Activated CD8-positive, alpha-beta T cell treated with anti-CD3 and anti-CD28 coated beads for 36 hours (primary cell): ENCODE measurements at regions not wholly inside any gene's neighbourhood (a gene's known extent, or its start where the extent isn't known, plus 50 kb on each side); places are given as distances from the start of the nearest gene placed in this dataset.

Experiments
- ATAC-seq: fragments of 200-7000 bp; cut with Tn5 transposase; one replicate; pipeline ENCODE4 v1.10.0; 2021; ENCODE audit warnings: mild to moderate bottlenecking, moderate library complexity
- CTCF ChIA-PET: fragments of 350-600 bp; sonication (Branson Sonifier 250); formaldehyde crosslinking; loops from one replicate; lab custom pipeline; 2021; ENCODE audit warnings: antibody characterized with exemption; lab: Charles Lee
- POLR2A ChIA-PET: fragments of 350-600 bp; sonication (Branson Sonifier 250); formaldehyde crosslinking; loops from one replicate; lab custom pipeline; 2021; ENCODE audit warnings: antibody characterized with exemption; lab: Charles Lee
- DNase-seq: peaks from one replicate; pipeline ENCODE4 v3.0.0-alpha.2; 2020
- H3K27ac Mint-ChIP-seq: one replicate; pipeline ENCODE4 v1.8.0; 2021; ENCODE audit warnings: mild to moderate bottlenecking, mixed read lengths
- H3K27me3 Mint-ChIP-seq: one replicate; pipeline ENCODE4 v1.8.0; 2021; ENCODE audit warnings: mixed read lengths
- H3K36me3 Mint-ChIP-seq: one replicate; pipeline ENCODE4 v1.8.0; 2021; ENCODE audit warnings: low read depth, mixed read lengths
- H3K4me1 Mint-ChIP-seq: one replicate; pipeline ENCODE4 v1.8.0; 2021; ENCODE audit warnings: low read depth, mixed read lengths
- H3K4me3 Mint-ChIP-seq: one replicate; pipeline ENCODE4 v1.8.0; 2021; ENCODE audit warnings: mild to moderate bottlenecking, moderate library complexity, mixed read lengths
- H3K9me3 Mint-ChIP-seq: one replicate; pipeline ENCODE4 v1.8.0; 2021; ENCODE audit warnings: mixed read lengths
- intact Hi-C: fragments of 100-400 bp; cut with micrococcal nuclease; formaldehyde crosslinking; loops from one replicate; pipeline ENCODE4 v1.10.0; 2022
- TF ChIP-seq, protein P1 (sequence below): fragments of 200-600 bp; IDR thresholded peaks from one replicate; pipeline ENCODE4 v1.8.0; 2022; ENCODE audit warnings: antibody characterized with exemption, mild to moderate bottlenecking

DNA sequence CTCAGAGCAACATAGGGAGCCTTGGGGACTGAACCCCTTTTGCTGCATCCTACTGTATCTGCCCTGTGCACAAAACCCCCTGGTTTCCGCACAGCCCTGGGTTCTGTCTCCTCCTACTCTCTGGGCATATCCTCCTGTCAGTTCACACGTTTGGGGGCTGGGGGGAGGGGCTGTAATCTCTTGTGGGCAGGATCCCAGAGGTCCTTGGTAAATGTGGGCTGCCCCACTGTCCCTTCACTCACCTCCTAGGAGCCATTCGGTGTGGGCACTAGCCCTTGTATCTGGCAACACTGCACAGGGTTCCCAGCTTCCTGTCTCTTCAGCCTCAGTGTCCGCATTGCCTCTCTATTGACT, 271.8 kb upstream of the DMAC1 start:
- no peak for ATAC-seq

DNA sequence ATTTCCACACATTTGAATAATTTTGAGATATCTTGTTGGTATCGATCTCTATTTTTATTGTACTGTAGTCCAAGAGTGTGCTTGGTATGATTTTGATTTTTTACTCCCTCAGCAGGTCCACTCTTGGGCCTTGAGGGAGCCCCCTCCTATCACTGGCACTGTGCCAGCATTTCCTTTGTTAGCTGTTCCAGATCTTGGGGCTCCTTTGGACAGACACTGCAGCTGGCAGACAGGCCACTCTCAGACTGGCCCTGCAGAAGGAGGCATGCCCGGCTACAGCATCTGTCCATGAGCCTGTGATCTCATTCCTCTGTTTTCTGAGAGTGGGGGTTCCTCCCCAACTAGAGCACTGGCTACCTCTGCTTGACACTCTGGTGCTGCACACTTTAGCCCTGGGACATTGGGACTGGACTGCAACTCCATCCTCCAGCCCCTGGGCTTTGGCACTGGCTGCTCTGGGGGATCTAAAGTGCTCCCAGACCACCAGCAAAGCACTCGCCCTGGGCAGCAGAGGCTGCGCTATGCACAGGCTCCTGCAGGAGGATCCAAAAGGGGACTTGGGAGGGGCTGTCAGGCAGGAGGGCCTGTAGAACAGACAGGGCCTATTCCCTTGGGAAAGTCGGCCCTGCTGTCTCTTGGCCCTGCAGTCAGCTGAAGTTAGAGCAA, 271.3 kb upstream of the DMAC1 start:
- TF ChIP-seq, protein P1, sequence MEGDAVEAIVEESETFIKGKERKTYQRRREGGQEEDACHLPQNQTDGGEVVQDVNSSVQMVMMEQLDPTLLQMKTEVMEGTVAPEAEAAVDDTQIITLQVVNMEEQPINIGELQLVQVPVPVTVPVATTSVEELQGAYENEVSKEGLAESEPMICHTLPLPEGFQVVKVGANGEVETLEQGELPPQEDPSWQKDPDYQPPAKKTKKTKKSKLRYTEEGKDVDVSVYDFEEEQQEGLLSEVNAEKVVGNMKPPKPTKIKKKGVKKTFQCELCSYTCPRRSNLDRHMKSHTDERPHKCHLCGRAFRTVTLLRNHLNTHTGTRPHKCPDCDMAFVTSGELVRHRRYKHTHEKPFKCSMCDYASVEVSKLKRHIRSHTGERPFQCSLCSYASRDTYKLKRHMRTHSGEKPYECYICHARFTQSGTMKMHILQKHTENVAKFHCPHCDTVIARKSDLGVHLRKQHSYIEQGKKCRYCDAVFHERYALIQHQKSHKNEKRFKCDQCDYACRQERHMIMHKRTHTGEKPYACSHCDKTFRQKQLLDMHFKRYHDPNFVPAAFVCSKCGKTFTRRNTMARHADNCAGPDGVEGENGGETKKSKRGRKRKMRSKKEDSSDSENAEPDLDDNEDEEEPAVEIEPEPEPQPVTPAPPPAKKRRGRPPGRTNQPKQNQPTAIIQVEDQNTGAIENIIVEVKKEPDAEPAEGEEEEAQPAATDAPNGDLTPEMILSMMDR = no peak
- ChIA-PET POLR2A (no interaction called here), CTCF (no interaction called here)
- intact Hi-C loops = no loop called here
- Mint-ChIP-seq H3K27ac (no peak overlapping the region), H3K36me3 (peaks cover 3% of the 10 kb centered on the region), H3K9me3 (no peaks in the 10 kb centered on the region), H3K4me3 (no peak overlapping the region), H3K4me1 (no peaks in the 10 kb centered on the region), H3K27me3 (no peaks in the 10 kb centered on the region)
- DNase-seq (no peak), ATAC-seq (no peak)

More for the DNA sequence above, 271.8 kb upstream of the DMAC1 start:
- Mint-ChIP-seq H3K27me3 (no peaks in the 10 kb centered on the region), H3K36me3 (peaks cover 3% of the 10 kb centered on the region), H3K4me3 (no peak overlapping the region), H3K9me3 (no peaks in the 10 kb centered on the region), H3K27ac (no peak overlapping the region), H3K4me1 (no peaks in the 10 kb centered on the region)
- ChIA-PET POLR2A (no interaction called here), CTCF (no interaction called here)
- TF ChIP-seq, protein P1 = no peak
- no peak for DNase-seq
- intact Hi-C loops = no loop called here

DNA sequence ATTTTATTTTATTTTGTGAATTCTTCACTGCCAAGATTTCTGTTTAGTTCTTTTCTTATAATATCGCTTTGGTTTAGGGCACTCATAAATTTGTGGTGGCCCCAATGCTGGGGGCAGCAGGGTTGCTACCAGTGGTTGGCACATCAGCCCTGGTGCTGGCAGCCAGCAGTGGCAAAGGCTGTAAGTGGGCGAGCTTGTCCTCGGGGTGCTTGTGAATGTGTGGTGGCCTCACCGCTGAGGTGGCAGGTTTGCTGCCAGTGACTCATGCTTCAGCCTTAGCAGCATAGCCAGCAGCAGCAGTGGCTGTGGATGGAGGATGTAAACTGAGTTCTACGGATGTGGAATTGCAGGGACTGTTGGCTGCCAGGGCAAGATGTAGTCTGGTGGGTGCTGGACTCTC, 262.9 kb upstream of the DMAC1 start:
- TF ChIP-seq, protein P1 = no peak
- Mint-ChIP-seq H3K4me1 (no peaks in the 10 kb centered on the region), H3K36me3 (no peaks in the 10 kb centered on the region), H3K27me3 (no peaks in the 10 kb centered on the region), H3K27ac (no peak overlapping the region), H3K4me3 (no peak overlapping the region), H3K9me3 (peaks cover 2% of the 10 kb centered on the region)
- intact Hi-C loops = no loop called here
- DNase-seq (no peak), ATAC-seq (no peak)
- CTCF ChIA-PET = no interaction called here
- POLR2A ChIA-PET = no interaction called here

DNA sequence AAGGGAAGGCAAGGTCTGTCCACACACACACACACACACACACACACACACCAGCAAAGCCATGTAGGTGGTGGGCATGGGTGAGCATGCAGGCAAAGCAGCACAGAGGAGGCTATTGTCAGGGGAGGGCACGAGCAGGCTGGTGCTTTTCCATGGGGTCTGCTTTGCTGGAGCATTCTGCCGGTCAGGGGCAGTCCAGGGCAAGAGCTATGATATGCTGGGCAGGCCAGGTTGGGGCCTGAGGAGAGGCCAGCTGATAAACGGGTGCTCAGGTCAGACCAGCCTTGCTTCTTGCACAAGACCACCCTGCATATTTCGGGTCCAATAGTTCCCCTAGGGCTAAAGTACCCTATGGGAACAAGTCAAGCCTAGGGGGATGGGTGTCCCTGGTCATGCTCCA, 253.9 kb upstream of the DMAC1 start:
- H3K36me3 Mint-ChIP-seq = no peaks in the 10 kb centered on the region
- H3K4me3 Mint-ChIP-seq = no peak overlapping the region
- ChIA-PET POLR2A (no interaction called here), CTCF (no interaction called here)
- TF ChIP-seq, protein P1 = no peak
- H3K27ac Mint-ChIP-seq = no peak overlapping the region
- intact Hi-C loops = no loop called here
- H3K9me3 Mint-ChIP-seq = peaks cover 27% of the 10 kb centered on the region
- H3K27me3 Mint-ChIP-seq = no peaks in the 10 kb centered on the region
- no peak for ATAC-seq
- H3K4me1 Mint-ChIP-seq = no peaks in the 10 kb centered on the region
- no peak for DNase-seq

DNA sequence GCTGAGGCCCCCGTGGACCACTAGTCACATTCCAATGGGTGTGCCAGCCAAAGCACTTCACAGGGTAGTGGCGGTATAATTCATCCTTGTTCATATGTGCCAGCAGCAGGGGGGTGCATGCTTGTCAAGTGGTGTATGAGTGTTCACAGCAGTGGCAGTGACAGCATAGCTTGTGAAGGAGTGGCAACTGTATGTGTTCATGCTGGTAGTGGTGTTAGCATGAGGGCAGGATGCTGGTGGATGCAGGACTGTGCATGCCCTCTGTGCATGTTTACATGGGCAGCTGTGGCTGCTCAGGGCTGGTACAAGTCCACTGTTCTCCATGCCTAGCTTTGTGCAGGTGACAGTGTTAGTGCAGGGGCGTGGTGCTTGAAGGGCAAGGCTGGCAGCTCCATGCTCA, 253.4 kb upstream of the DMAC1 start:
- H3K4me3 Mint-ChIP-seq = no peak overlapping the region
- TF ChIP-seq, protein P1 = no peak
- CTCF ChIA-PET = interaction anchor here (0.6 kb wide), 1 partner anchor 217 kb away, joined by 3 read pairs; no protein-coding TSS in a partner anchor
- no peaks in the 10 kb centered on the region for H3K27me3 Mint-ChIP-seq
- no peaks in the 10 kb centered on the region for H3K36me3 Mint-ChIP-seq
- DNase-seq = no peak
- intact Hi-C loops = no loop called here
- H3K9me3 Mint-ChIP-seq = peaks cover 27% of the 10 kb centered on the region
- H3K27ac Mint-ChIP-seq = no peak overlapping the region
- POLR2A ChIA-PET = no interaction called here
- H3K4me1 Mint-ChIP-seq = no peaks in the 10 kb centered on the region
- no peak for ATAC-seq
